GM23338 (cell line): ENCODE measurements at regions not wholly inside any gene's neighbourhood (a gene's known extent, or its start where the extent isn't known, plus 50 kb on each side); places are given as distances from the start of the nearest gene placed in this dataset.

Experiments used
- ATAC-seq: fragments of 200-7000 bp; cut with Tn5 transposase; 3 replicates; pipeline ENCODE4 v1.9.1; 2020
- DNase-seq: peaks from one replicate; pipeline ENCODE4 v3.0.0-alpha.2; 2015; ENCODE audit warnings: low spot score
- H2AFZ ChIP-seq: fragments of 200-600 bp; sonication (generic); 2 replicates; pipeline ENCODE4 v1.8.0; 2016; ENCODE audit warnings: antibody characterized with exemption, mild to moderate bottlenecking, moderate library complexity
- H3F3A ChIP-seq: fragments of 200-600 bp; sonication (generic); replicated peaks from 2 replicates; pipeline ENCODE4 v1.8.0; 2017; ENCODE audit warnings: antibody characterized with exemption, mixed run types, low read depth
- H3K27ac ChIP-seq: fragments of 200-600 bp; sonication (generic); 2 replicates; pipeline ENCODE4 v1.6.1; 2016; ENCODE audit warnings: low read depth
- H3K27me3 ChIP-seq: fragments of 200-600 bp; sonication (generic); 2 replicates; pipeline ENCODE4 v1.8.0; 2016; ENCODE audit warnings: mild to moderate bottlenecking, mixed run types, moderate library complexity; ENCODE audit not compliant: insufficient read depth
- H3K36me3 ChIP-seq: fragments of 200-600 bp; sonication (generic); 2 replicates; pipeline ENCODE4 v1.8.0; 2016; ENCODE audit warnings: mild to moderate bottlenecking; ENCODE audit not compliant: insufficient read depth
- H3K4me1 ChIP-seq: fragments of 200-600 bp; sonication (generic); 2 replicates; pipeline ENCODE4 v1.8.0; 2016; ENCODE audit warnings: mild to moderate bottlenecking, moderate library complexity; ENCODE audit not compliant: insufficient read depth
- H3K4me2 ChIP-seq: fragments of 200-600 bp; sonication (generic); 2 replicates; pipeline ENCODE4 v1.7.1; 2017; ENCODE audit warnings: mixed run types
- H3K4me3 ChIP-seq: fragments of 200-600 bp; sonication (generic); 2 replicates; pipeline ENCODE4 v1.6.1; 2016; ENCODE audit warnings: mixed run types
- H3K79me2 ChIP-seq: fragments of 200-600 bp; sonication (generic); replicated peaks from 2 replicates; pipeline ENCODE4 v1.8.0; 2017; ENCODE audit warnings: mild to moderate bottlenecking; ENCODE audit not compliant: insufficient read depth
- H3K9me2 ChIP-seq: fragments of 200-600 bp; sonication (generic); 2 replicates; pipeline ENCODE4 v1.8.0; 2017; ENCODE audit not compliant: insufficient read depth
- H4K20me1 ChIP-seq: fragments of 200-600 bp; sonication (generic); replicated peaks from 2 replicates; pipeline ENCODE4 v1.8.0; 2017; ENCODE audit warnings: mild to moderate bottlenecking; ENCODE audit not compliant: insufficient read depth
- H3K27ac Mint-ChIP-seq: 2 replicates; pipeline ENCODE4 v1.8.0; 2020; ENCODE audit warnings: inconsistent platforms, mild to moderate bottlenecking, moderate library complexity, mixed read lengths
- H3K27me3 Mint-ChIP-seq: 3 replicates; pipeline ENCODE4 v1.8.0; 2022; ENCODE audit warnings: low read depth, mild to moderate bottlenecking, moderate library complexity, mixed read lengths, inconsistent platforms; ENCODE audit not compliant: insufficient read depth, poor library complexity
- H3K36me3 Mint-ChIP-seq: 3 replicates; pipeline ENCODE4 v1.8.0; 2021; ENCODE audit warnings: low read depth, mild to moderate bottlenecking, inconsistent platforms, moderate library complexity, mixed read lengths
- H3K4me1 Mint-ChIP-seq: 3 replicates; pipeline ENCODE4 v1.8.0; 2020; ENCODE audit warnings: mild to moderate bottlenecking, inconsistent platforms, mixed read lengths
- H3K4me3 Mint-ChIP-seq: 3 replicates; pipeline ENCODE4 v1.8.0; 2021; ENCODE audit warnings: moderate library complexity, mild to moderate bottlenecking, inconsistent platforms, mixed read lengths
- H3K9me3 Mint-ChIP-seq: 3 replicates; pipeline ENCODE4 v1.8.0; 2020; ENCODE audit warnings: moderate library complexity, mild to moderate bottlenecking, inconsistent platforms, mixed read lengths
- POLR2AphosphoS5 ChIP-seq: IDR thresholded peaks from 2 replicates; pipeline ENCODE4 v1.6.1; 2016; ENCODE audit warnings: antibody characterized with exemption, low read depth
- STAT1 ChIP-seq: IDR thresholded peaks from one replicate; pipeline ENCODE4 v1.6.1; 2016; ENCODE audit warnings: antibody characterized with exemption; ENCODE audit not compliant: unreplicated experiment
- ZNF114 ChIP-seq: fragments of 250-450 bp; sonication (Bioruptor Pico); IDR thresholded peaks from 2 replicates; pipeline ENCODE4 v1.5.0; 2020; ENCODE audit warnings: mild to moderate bottlenecking, moderate library complexity
- ZNF462 ChIP-seq: fragments of 250-450 bp; sonication (Bioruptor Pico); IDR thresholded peaks from 2 replicates; pipeline ENCODE4 v1.5.0; 2020; ENCODE audit warnings: mild to moderate bottlenecking, moderate library complexity
- TF ChIP-seq, protein P1 (sequence below): IDR thresholded peaks from one replicate; pipeline ENCODE4 v1.6.1; 2018; ENCODE audit warnings: antibody characterized with exemption; ENCODE audit not compliant: unreplicated experiment

DNA sequence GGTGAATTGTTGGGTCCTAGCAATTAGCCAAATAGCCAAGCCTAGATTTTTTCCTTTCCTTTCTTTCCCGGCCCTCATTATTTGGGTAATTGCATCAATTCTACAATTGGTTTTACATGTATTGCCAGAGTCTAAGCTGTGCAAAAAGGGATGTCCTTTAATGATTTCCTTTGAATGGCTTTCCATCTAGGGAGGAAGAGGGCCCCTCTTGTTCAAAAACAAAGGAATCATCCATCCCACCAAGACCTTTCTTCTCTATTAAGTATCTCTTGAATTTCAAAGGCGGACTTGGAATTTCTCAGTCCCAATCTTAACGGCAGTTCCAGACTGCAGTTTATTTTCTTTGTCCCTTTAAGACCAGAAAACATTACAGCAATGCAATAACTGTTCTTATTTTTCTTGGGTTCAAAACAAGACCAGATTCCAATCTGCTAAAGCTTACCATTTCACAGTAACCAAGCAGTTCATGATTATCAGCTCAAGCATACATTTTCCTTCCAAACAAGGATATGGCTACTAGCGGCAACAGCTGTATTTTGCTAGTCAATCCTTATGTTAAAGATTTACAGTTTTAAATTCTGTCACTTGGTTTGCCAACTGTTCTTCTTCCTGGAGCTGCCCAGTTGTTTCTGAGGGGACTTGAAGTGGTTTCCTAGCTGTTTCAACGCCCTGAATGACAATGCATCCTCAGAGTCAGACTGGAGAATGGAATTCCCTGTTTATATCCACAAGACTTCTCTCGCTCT, 91.4 kb upstream of the LRIG1 start:
- H3K36me3 Mint-ChIP-seq: no peaks in the 10 kb centered on the region
- Histone ChIP-seq H3K4me1 (peaks cover 22% of the 10 kb centered on the region), H2AFZ (no peak overlapping the region), H3K4me3 (no peak overlapping the region), H3K27ac (no peak overlapping the region), H3K9me2 (no peaks in the 10 kb centered on the region; the same call in 1 of the 2 replicates), H3K79me2 (no peaks in the 10 kb centered on the region), H3K4me2 (peak overlapping the region; percentile 30), H3K36me3 (no peaks in the 10 kb centered on the region), H3K27me3 (no peaks in the 10 kb centered on the region), H3F3A (no peaks in the 10 kb centered on the region), H4K20me1 (no peaks in the 10 kb centered on the region)
- no peaks in the 10 kb centered on the region for H3K9me3 Mint-ChIP-seq
- peaks cover 26% of the 10 kb centered on the region for H3K4me1 Mint-ChIP-seq
- TF ChIP-seq ZNF114 (no peak), STAT1 (no peak), ZNF462 (CRISPR knock-in tag) (peak; percentile 86)
- no peak overlapping the region for H3K4me3 Mint-ChIP-seq
- 0 out of 2 replicates have a peak overlapping the region, but pooled peaks have one; percentile 20 for H3K27ac Mint-ChIP-seq
- H3K27me3 Mint-ChIP-seq: peaks cover 2% of the 10 kb centered on the region
- DNase-seq (peak; percentile 66), ATAC-seq (peak; percentile 84)

DNA sequence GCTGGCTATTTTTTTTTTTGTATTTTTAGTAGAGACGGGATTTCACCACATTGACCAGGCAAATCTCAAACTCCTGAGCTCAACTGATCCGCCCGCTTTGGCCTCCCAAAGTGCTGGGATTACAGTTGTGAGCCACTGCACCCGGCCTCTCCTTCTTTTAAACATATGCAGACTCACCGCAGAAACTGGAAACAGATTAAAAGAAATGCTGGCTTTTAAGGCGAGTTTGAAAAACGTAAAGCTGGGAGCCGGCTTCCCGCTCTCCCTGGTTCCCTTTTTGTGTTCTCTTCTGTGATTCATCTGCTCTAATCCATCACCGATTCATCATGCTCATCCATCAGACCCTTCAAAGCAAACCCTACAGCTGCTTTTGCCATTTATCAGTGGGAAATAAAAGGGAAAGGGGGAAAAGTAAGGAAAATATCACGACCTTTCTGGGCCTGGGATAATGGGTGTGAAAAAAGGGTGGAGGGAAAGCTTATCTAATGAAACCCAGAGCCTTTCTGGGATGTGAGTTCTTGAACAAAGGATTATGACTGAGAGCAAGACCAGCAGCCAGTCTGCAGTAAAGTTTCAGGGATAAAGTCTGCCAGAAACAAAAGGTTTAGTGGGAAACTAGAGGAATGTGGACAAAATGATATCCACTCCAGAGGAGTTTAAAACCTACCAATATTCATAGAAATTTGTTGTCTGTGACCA, 92.3 kb upstream of the LRIG1 start:
- no peaks in the 10 kb centered on the region for H3K79me2 ChIP-seq
- H3K9me3 Mint-ChIP-seq: no peaks in the 10 kb centered on the region
- peak overlapping the region; percentile 49 for H2AFZ ChIP-seq
- no peaks in the 10 kb centered on the region; the same call in 1 of the 2 replicates for H3K9me2 ChIP-seq
- peaks cover 22% of the 10 kb centered on the region for H3K4me1 ChIP-seq
- H3F3A ChIP-seq: no peaks in the 10 kb centered on the region
- no peaks in the 10 kb centered on the region for H3K36me3 Mint-ChIP-seq
- no peaks in the 10 kb centered on the region for H3K27me3 ChIP-seq
- DNase-seq: peak; percentile 15
- no peak overlapping the region for H3K4me3 Mint-ChIP-seq
- H4K20me1 ChIP-seq: no peaks in the 10 kb centered on the region
- 0 out of 2 replicates have a peak overlapping the region, but pooled peaks have one; percentile 20 for H3K27ac Mint-ChIP-seq
- H3K27me3 Mint-ChIP-seq: peaks cover 2% of the 10 kb centered on the region
- H3K36me3 ChIP-seq: no peaks in the 10 kb centered on the region
- H3K4me1 Mint-ChIP-seq: peaks cover 28% of the 10 kb centered on the region
- ATAC-seq: peak; percentile 27
- H3K4me3 ChIP-seq: no peak overlapping the region
- no peak overlapping the region for H3K27ac ChIP-seq
- peak overlapping the region; percentile 49 for H3K4me2 ChIP-seq
- TF ChIP-seq POLR2AphosphoS5: no peak
- TF ChIP-seq, protein P1, sequence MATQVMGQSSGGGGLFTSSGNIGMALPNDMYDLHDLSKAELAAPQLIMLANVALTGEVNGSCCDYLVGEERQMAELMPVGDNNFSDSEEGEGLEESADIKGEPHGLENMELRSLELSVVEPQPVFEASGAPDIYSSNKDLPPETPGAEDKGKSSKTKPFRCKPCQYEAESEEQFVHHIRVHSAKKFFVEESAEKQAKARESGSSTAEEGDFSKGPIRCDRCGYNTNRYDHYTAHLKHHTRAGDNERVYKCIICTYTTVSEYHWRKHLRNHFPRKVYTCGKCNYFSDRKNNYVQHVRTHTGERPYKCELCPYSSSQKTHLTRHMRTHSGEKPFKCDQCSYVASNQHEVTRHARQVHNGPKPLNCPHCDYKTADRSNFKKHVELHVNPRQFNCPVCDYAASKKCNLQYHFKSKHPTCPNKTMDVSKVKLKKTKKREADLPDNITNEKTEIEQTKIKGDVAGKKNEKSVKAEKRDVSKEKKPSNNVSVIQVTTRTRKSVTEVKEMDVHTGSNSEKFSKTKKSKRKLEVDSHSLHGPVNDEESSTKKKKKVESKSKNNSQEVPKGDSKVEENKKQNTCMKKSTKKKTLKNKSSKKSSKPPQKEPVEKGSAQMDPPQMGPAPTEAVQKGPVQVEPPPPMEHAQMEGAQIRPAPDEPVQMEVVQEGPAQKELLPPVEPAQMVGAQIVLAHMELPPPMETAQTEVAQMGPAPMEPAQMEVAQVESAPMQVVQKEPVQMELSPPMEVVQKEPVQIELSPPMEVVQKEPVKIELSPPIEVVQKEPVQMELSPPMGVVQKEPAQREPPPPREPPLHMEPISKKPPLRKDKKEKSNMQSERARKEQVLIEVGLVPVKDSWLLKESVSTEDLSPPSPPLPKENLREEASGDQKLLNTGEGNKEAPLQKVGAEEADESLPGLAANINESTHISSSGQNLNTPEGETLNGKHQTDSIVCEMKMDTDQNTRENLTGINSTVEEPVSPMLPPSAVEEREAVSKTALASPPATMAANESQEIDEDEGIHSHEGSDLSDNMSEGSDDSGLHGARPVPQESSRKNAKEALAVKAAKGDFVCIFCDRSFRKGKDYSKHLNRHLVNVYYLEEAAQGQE: no peak
